ENCODE measurements at regions not wholly inside any gene's neighbourhood (a gene's known extent, or its start where the extent isn't known, plus 50 kb on each side); places are given as distances from the start of the nearest gene placed in this dataset.
"Not testable (repeated sequence)": the region's sequence is repeated elsewhere in the genome, so short reads cannot be mapped to it uniquely, and the experiment has no call there.

DNA sequence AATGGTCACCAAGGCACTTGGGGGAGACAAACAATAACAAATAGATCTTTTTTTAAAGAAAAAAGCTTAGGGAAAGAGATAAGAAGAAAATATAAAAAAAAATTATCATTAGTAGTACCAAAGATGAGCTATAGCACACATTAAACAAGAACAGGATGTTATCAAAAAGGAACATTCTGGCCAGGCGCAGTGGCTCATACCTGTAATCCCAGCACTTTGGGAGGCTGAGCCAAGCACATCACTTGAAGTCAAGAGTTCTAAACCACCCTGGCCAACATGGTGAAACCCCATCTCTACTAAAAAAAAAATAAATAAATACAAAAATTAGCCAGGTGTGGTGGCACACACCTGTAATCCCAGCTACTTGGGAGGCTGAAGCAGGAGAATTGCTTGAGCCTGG lies 92.9 kb downstream of the C9orf50 start:
- not testable (repeated sequence) for DNase-seq; H3K4me3 ChIP-seq; H3K4me1 ChIP-seq (ENCODE audit: control insufficient read depth in 5 of 5, insufficient read depth in 5 of 5, low read length in 5 of 5); H3K27me3 ChIP-seq (ENCODE audit: control insufficient read depth in 3 of 3, insufficient read depth in 3 of 3, low read length in 2 of 3); H3K27ac ChIP-seq (ENCODE audit: low read depth in 1 of 2, low read length in 1 of 2); ATAC-seq (ENCODE audit: insufficient read depth, low FRiP score); H3K9me3 ChIP-seq (ENCODE audit: control insufficient read depth in 4 of 4, insufficient read depth in 3 of 4, low read length in 3 of 4); H3K36me3 ChIP-seq (ENCODE audit: control insufficient read depth in 4 of 4, insufficient read depth in 4 of 4, low read length in 4 of 4); H3K9ac ChIP-seq (ENCODE audit: insufficient read depth in 1 of 2, low read length in 2 of 2)
- WGBS, 2 donors = 55 to 94% methylated on average over 1 of the region's 1 CpG

DNA sequence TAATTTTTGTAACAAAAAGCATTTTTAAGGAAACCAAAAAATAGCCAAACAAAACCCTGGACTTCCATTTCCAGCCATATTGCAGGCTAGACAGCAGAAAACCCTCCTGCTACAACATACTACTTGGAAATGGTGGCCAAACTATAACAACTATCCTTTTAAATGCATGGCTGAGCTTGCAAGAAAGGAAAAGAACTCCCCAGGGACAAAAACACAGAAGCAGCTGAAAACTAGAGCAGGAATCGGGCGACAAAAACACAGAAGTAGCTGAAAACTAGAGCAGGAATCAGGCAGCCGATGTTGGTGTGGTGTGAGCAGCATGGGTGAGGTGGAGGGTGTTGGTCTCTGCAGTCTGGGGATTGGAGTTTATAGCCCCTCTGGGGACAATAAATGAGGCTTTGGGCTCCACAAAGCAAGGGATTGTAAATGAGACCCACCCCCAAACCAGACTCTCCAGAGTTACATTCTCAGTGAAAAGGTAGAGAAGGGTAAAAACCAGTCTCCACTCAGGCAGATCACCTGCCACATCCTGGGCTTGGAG lies 95.2 kb downstream of the C9orf50 start:
- 91 to 92% methylated on average over 3 of the region's 3 CpGs for WGBS, 2 donors
- Histone ChIP-seq H3K36me3 (ENCODE audit: control insufficient read depth in 4 of 4, insufficient read depth in 4 of 4, low read length in 4 of 4) (no peaks in the 10 kb centered on the region), H3K27ac (ENCODE audit: low read depth in 1 of 2, low read length in 1 of 2) (no peak overlapping the region), H3K4me3 (no peak overlapping the region), H3K9ac (ENCODE audit: insufficient read depth in 1 of 2, low read length in 2 of 2) (no peak overlapping the region), H3K9me3 (ENCODE audit: control insufficient read depth in 4 of 4, insufficient read depth in 3 of 4, low read length in 3 of 4) (peaks cover 0 to 5% (median 0%) of the 10 kb centered on the region in 4 donors), H3K4me1 (ENCODE audit: control insufficient read depth in 5 of 5, insufficient read depth in 5 of 5, low read length in 5 of 5) (no peaks in the 10 kb centered on the region), H3K27me3 (ENCODE audit: control insufficient read depth in 3 of 3, insufficient read depth in 3 of 3, low read length in 2 of 3) (no peaks in the 10 kb centered on the region)
- ATAC-seq (ENCODE audit: insufficient read depth, low FRiP score) (no peak), DNase-seq (no peak)
- no peak for TF ChIP-seq CTCF (IDR thresholded peaks at IDR 0.05; ENCODE audit: control extremely low read depth, extremely low read depth)

DNA sequence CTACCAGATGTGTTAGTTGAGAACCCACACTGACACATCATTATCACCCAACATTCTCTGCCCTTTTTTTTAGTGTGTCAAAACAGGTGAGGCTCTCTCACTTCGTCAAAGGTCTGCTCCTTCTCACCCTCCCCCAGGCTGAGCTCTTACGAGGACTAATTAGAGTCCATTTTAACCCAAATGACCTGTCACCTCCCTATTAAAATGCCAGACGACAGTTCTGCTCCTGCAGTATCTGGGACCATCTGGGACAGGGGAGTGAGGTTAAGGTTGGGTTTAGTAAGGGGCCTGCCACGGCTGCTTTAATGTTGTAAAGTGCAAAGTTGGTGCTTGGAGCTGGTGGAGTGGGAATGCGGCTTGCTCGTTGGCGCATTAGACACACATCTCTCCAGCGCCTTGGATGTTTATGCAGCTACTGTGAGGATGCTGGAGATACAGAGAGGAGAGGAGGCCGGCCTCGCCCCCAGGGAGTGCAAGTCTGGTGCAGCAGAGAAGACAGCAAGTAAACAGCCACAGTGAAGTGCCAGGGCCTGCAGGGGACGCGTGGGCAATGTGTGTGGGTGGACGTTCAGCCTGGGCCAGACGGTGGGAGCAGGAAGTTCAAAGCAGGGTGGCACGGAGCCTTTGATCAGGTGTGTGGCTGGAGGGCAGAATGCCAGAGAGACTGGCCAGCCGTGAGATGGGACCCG lies 96.2 kb downstream of the C9orf50 start:
- ATAC-seq (ENCODE audit: insufficient read depth, low FRiP score) (no peak), DNase-seq (no peak)
- Histone ChIP-seq H3K4me1 (ENCODE audit: control insufficient read depth in 5 of 5, insufficient read depth in 5 of 5, low read length in 5 of 5) (no peaks in the 10 kb centered on the region), H3K4me3 (no peak overlapping the region), H3K27me3 (ENCODE audit: control insufficient read depth in 3 of 3, insufficient read depth in 3 of 3, low read length in 2 of 3) (no peaks in the 10 kb centered on the region), H3K36me3 (ENCODE audit: control insufficient read depth in 4 of 4, insufficient read depth in 4 of 4, low read length in 4 of 4) (no peaks in the 10 kb centered on the region), H3K9ac (ENCODE audit: insufficient read depth in 1 of 2, low read length in 2 of 2) (no peak overlapping the region), H3K9me3 (ENCODE audit: control insufficient read depth in 4 of 4, insufficient read depth in 3 of 4, low read length in 3 of 4) (peaks cover 0 to 5% (median 0%) of the 10 kb centered on the region in 4 donors), H3K27ac (ENCODE audit: low read depth in 1 of 2, low read length in 1 of 2) (no peak overlapping the region)
- TF ChIP-seq CTCF (IDR thresholded peaks at IDR 0.05; ENCODE audit: control extremely low read depth, extremely low read depth) = no peak
- WGBS, 2 donors = 73 to 81% methylated on average over 17 of the region's 17 CpGs

DNA sequence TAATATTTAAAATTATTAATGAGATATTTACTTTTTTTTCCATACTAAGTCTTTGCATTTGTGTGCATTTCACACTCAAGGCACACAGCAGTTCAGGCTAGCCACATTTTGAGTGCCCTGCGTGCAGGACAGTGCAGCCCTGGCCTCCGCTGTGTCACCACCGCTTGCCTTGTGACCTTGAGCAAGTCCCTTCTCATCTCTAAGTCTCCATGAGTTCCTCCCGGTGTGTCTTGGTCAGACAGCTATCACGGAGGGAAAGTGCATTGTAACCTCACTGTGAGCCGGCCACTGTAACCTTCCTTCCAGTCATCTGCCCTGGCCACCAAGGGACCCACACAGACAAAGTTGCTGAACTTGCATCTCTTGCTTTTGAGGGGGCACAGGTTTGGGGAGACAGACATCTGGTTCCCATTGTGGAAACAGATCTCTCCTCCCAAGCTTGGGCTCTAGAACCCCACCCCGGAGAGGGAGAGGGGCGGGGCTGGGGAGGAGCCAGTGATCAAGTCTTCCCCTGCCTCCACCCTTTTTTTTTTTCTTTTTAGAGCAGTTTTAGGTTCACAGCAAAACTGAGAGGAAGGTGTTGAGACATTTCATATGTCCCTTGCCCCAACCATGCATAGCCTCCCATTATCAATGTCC lies 96.8 kb downstream of the C9orf50 start:
- Histone ChIP-seq H3K4me1 (ENCODE audit: control insufficient read depth in 5 of 5, insufficient read depth in 5 of 5, low read length in 5 of 5) (no peaks in the 10 kb centered on the region), H3K4me3 (no peak overlapping the region), H3K27me3 (ENCODE audit: control insufficient read depth in 3 of 3, insufficient read depth in 3 of 3, low read length in 2 of 3) (no peaks in the 10 kb centered on the region), H3K36me3 (ENCODE audit: control insufficient read depth in 4 of 4, insufficient read depth in 4 of 4, low read length in 4 of 4) (no peaks in the 10 kb centered on the region), H3K9ac (ENCODE audit: insufficient read depth in 1 of 2, low read length in 2 of 2) (no peak overlapping the region), H3K27ac (ENCODE audit: low read depth in 1 of 2, low read length in 1 of 2) (no peak overlapping the region), H3K9me3 (ENCODE audit: control insufficient read depth in 4 of 4, insufficient read depth in 3 of 4, low read length in 3 of 4) (peaks cover 0 to 7% (median 0%) of the 10 kb centered on the region in 4 donors)
- TF ChIP-seq CTCF (IDR thresholded peaks at IDR 0.05; ENCODE audit: control extremely low read depth, extremely low read depth) = no peak
- DNase-seq (no peak), ATAC-seq (ENCODE audit: insufficient read depth, low FRiP score) (no peak)
- WGBS, 2 donors = 64 to 77% methylated on average over 8 of the region's 8 CpGs

Measured in lung (tissue), 11 donors.